Gastrocnemius medialis (tissue), 4 donors: ENCODE measurements at regions not wholly inside any gene's neighbourhood (a gene's known extent, or its start where the extent isn't known, plus 50 kb on each side); places are given as distances from the start of the nearest gene placed in this dataset.

Experiments
- POLR2A ChIP-seq, 2 donors: fragments of 450-650 bp; IDR thresholded peaks; one replicate each; pipeline ENCODE4 v1.6.1; 2017; ENCODE audit warnings: antibody characterized with exemption in 2 of 2, mild to moderate bottlenecking in 2 of 2, moderate library complexity in 2 of 2
- TF ChIP-seq, protein P1 (sequence below), 5 experiments: fragments of 450-650 bp in 3 of 5; fragments of 200-600 bp in 2 of 5; sonication (generic) in 2 of 5; IDR thresholded peaks in 4 of 5; conservative IDR thresholded peaks in 1 of 5; 1 replicate in 4 of 5; 2 replicates in 1 of 5; pipeline ENCODE4 v1.5.1; 2016 to 2019; ENCODE audit warnings: antibody characterized with exemption in 5 of 5, mild to moderate bottlenecking in 3 of 5, moderate library complexity in 3 of 5

- TF ChIP-seq, protein P1, sequence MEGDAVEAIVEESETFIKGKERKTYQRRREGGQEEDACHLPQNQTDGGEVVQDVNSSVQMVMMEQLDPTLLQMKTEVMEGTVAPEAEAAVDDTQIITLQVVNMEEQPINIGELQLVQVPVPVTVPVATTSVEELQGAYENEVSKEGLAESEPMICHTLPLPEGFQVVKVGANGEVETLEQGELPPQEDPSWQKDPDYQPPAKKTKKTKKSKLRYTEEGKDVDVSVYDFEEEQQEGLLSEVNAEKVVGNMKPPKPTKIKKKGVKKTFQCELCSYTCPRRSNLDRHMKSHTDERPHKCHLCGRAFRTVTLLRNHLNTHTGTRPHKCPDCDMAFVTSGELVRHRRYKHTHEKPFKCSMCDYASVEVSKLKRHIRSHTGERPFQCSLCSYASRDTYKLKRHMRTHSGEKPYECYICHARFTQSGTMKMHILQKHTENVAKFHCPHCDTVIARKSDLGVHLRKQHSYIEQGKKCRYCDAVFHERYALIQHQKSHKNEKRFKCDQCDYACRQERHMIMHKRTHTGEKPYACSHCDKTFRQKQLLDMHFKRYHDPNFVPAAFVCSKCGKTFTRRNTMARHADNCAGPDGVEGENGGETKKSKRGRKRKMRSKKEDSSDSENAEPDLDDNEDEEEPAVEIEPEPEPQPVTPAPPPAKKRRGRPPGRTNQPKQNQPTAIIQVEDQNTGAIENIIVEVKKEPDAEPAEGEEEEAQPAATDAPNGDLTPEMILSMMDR (IDR thresholded peaks at IDR 0.05 in 4 of 5, conservative IDR thresholded peaks at IDR 0.05 in 1 of 5): no peak
- no peak for TF ChIP-seq POLR2A (IDR thresholded peaks at IDR 0.05)
Observed at GRCh38 chr4:167421201-167421600, 186.9 kb upstream of the SPOCK3 start.
